HG02981 (cell line): ENCODE measurements at regions not wholly inside any gene's neighbourhood (a gene's known extent, or its start where the extent isn't known, plus 50 kb on each side); places are given as distances from the start of the nearest gene placed in this dataset.
"Not testable (repeated sequence)": the region's sequence is repeated elsewhere in the genome, so short reads cannot be mapped to it uniquely, and the experiment has no call there.

ENCODE experiments used
- ATAC-seq: cut with Tn5 transposase; IDR thresholded peaks from one replicate; pipeline ENCODE4 v1.9.1; 2021; ENCODE audit warnings: mild to moderate bottlenecking, moderate library complexity; ENCODE audit not compliant: unreplicated experiment

- no peak for ATAC-seq
These were observed 50.3 kb upstream of the KYNU start for GRCh38 chr2:142827170-142827569.

DNA sequence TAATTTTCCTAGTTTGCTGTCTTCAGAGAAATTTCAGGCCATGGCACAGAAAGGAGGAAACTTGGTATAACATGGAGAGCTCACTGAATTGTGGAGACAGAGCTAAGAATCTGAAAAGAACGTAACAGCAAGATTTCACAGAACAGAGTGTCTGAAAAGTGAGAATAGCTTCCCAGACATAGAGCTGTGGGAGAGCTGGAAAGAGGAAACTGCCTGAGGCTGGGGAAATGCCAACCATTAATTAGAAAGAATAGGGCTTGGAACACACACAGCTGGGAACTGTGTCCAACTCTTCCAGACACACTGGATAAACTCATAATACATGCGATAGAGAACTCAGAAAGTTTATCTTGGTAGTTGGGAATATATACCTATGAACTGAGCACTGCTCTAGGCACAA is 51.6 kb upstream of the KYNU start:
- ATAC-seq: no peak

GRCh38 chr2:142824756-142825155 is 52.7 kb upstream of the KYNU start:
- ATAC-seq: no peak

- ATAC-seq: no peak
These were observed 55.3 kb upstream of the KYNU start for GRCh38 chr2:142822190-142822589.

DNA sequence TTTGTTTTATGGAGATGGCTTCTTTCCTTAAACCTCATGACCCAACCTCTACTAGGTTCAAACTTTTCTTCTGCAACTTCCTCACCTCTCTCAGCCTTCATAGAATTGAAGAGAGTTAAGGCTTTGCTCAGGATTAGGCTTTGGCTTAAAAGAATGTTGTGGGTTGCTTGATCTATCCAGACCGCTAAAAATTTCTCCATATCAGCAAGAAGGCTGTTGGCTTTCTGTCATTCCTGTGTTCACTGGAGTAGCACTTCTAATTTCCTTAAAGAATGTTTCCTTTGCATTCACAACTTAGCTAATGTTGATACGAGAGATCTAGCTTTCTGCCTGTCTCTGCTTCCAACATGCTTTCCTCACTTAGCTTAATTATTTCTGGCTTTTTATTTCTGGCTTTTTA is 58.1 kb upstream of the KYNU start:
- no peak for ATAC-seq

- no peak for ATAC-seq
These were observed 62.1 kb upstream of the KYNU start for GRCh38 chr2:142815375-142815774.

GRCh38 chr2:142813830-142814829 is 63.3 kb upstream of the KYNU start:
- ATAC-seq: no peak

DNA sequence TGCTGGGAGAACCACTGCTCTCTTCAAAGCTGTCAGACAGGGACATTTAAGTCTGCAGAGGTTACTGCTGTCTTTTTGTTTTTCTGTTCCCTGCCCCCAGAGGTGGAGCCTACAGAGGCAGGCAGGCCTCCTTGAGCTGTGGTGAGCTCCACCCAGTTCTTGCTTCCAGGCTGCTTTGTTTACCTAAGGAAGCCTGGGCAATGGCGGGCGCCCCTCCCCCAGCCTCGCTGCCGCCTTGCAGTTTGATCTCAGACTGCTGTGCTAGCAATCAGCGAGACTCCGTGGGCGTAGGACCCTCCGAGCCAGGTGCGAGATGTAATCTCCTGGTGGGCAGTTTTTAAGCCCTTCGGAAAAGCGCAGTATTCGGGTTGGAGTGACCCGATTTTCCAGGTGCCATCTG is 65.8 kb upstream of the KYNU start:
- not testable (repeated sequence) for ATAC-seq

DNA sequence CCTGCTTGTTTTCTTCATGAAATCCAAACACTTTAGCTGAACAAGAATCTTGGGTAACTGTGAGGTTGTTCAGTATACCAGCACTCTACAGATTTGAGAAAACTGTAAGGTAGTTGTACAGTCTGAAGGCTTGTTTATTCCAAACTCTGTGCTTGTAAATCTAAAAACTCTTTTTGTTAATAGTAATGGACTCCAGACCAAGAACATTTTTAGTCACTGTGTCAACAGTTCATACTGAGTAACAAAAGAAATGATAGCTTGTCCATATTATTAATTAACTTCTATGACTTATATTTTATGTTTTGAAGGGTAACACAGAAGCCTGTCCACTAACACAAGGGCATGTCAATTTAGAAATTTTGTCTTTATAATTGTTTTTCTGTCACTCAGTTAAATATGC is 72.2 kb upstream of the KYNU start:
- ATAC-seq: no peak

- ATAC-seq: no peak
These were observed 74.3 kb upstream of the KYNU start for GRCh38 chr2:142803158-142803557.

DNA sequence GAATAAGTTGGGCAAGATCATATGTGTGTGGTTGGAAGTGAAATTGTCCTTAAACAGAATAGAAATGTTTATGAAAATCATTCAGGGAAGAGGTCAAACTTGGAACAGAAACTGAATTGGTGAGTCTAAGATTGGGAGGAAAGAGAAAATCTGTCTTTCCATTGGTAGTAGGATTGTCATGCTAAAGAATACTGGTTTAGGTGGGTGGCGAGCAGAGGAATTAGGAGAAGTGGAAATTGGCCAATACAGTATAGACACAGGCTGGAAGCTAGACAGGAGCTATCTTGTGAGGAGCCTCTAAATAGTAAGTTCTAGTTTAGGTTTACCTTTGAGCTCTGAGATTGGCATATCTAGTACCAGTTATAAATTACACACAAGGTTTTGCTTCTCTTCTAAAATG is 80.9 kb upstream of the KYNU start:
- no peak for ATAC-seq

- no peak for ATAC-seq
These were observed 81.3 kb upstream of the KYNU start for GRCh38 chr2:142796161-142796560.

DNA sequence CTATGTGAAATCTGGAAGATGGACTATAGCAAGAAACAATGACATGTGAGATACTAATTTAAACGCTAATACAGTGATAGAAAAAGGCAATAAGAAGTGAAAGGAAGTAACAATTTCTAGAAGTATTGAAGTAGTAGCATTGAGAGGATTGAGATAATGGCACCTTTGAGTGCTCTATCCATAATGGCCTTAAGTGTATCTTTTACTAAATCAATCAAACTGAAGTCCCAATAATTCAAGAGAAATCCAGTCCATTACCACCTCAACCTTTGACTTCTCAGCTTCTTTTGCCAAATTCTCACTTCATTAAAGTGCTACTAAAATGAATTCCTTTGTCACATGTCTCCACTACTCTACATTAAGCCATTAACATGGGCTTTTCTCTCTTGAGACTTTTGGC is 82.6 kb upstream of the KYNU start:
- no peak for ATAC-seq

- ATAC-seq: not testable (repeated sequence)
These were observed 85.1 kb upstream of the KYNU start for GRCh38 chr2:142792328-142792727.

DNA sequence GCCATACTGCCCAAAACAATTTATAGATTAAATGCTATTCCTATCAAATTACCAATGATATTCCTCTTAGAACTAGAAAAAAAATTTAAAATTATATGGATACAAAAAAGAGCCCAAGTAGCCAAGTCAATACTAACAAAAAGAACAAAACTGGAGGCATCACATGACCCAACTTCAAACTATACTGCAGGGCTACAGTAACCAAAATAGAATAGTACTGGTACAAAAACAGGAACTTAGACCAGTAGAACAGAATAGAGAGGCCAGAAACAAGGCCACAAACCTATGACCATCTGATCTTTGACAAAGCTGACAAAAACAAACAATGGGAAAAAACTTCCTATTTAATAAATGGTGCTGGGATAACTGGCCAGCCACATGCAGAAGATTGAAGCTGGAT is 86.1 kb upstream of the KYNU start:
- no peak for ATAC-seq

GRCh38 chr2:142786918-142787702 is 90.4 kb upstream of the KYNU start:
- no peak for ATAC-seq

GRCh38 chr2:142782942-142783443 is 94.5 kb upstream of the KYNU start:
- no peak for ATAC-seq

GRCh38 chr2:142781146-142781545 is 96.3 kb upstream of the KYNU start:
- ATAC-seq: no peak

DNA sequence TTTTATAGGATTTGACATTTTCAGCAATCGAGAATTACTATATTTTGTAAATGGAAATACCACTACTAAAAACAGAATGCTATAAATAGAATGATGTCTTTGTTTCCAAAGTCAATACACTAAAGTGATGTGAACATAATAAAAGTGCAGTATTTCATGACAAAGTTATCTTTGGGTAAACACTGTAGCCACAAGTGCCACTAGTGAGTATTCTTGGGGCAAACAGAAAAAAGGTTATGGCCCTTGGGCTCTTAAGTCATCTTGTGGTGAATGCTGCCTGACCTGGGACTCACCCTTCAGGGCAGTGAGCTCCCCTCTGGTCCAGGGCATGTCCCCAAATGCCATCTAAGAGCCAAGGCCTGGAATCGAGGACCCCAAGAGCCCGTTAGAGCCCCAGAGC is 99.2 kb upstream of the KYNU start:
- no peak for ATAC-seq

DNA sequence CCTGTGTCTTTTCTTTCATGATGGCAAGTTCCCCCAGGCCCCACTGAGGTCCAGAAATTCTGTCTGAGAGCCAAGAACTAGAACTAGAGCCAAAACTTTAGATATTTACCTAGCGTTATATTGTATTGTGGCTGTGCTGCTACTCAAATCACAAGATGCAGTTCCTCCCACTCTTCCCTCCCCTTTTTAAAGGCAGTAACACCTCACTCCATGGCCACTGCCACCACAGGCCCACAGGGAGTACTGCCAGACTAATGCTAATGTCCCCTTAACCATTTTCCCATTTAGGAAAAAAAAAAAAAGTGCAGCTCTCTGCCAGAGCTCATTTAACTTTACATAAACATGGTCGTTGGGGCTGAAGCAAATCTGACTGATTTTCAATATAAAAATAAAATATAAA is 99.7 kb upstream of the KYNU start:
- no peak for ATAC-seq

GRCh38 chr2:142769761-142770160 is 107.7 kb upstream of the KYNU start:
- ATAC-seq: no peak

GRCh38 chr2:142767847-142768246 is 109.6 kb upstream of the KYNU start:
- no peak for ATAC-seq
